Prostate gland (tissue), 2 donors: ENCODE measurements at regions not wholly inside any gene's neighbourhood (a gene's known extent, or its start where the extent isn't known, plus 50 kb on each side); places are given as distances from the start of the nearest gene placed in this dataset.

Experiments used
- CTCF ChIP-seq, 4 experiments: fragments of 200-600 bp in 2 of 4; fragments of 450-650 bp in 2 of 4; sonication (generic) in 2 of 4; IDR thresholded peaks; 1 replicate in 3 of 4; 2 replicates in 1 of 4; pipeline ENCODE4 v1.5.1; 2016 to 2019; ENCODE audit warnings: antibody characterized with exemption in 4 of 4, mild to moderate bottlenecking in 2 of 4, moderate library complexity in 2 of 4
- POLR2A ChIP-seq: fragments of 450-650 bp; IDR thresholded peaks from one replicate; pipeline ENCODE4 v1.6.1; 2016; ENCODE audit warnings: antibody characterized with exemption, mild to moderate bottlenecking

- TF ChIP-seq CTCF (IDR thresholded peaks at IDR 0.05) (no peak), POLR2A (no peak)
Measured at GRCh38 chr5:82635561-82636288, 357.6 kb upstream of the RPS23 start.
